Umbilical cord (tissue), 1 donor: ENCODE measurements at regions not wholly inside any gene's neighbourhood (a gene's known extent, or its start where the extent isn't known, plus 50 kb on each side); places are given as distances from the start of the nearest gene placed in this dataset.
"Not testable (repeated sequence)": the region's sequence is repeated elsewhere in the genome, so short reads cannot be mapped to it uniquely, and the experiment has no call there.

Experiments
- DNase-seq: peaks from one replicate; pipeline ENCODE4 v3.0.0-alpha.2; 2015; ENCODE audit warnings: low spot score

- peak; percentile 31 for DNase-seq
Measured at GRCh38 chr9:95732802-95733688, 142.4 kb upstream of the ERCC6L2 start.

GRCh38 chr9:95731876-95732275, 143.6 kb upstream of the ERCC6L2 start:
- DNase-seq = no peak

GRCh38 chr9:95729669-95730368, 145.7 kb upstream of the ERCC6L2 start:
- no peak for DNase-seq

- no peak for DNase-seq
Measured at GRCh38 chr9:95729046-95729445, 146.4 kb upstream of the ERCC6L2 start.

- DNase-seq = no peak
Measured at GRCh38 chr9:95727947-95728520, 147.5 kb upstream of the ERCC6L2 start.

GRCh38 chr9:95726756-95727155, 148.7 kb upstream of the ERCC6L2 start:
- DNase-seq = peak; percentile 43

- DNase-seq = no peak
Measured at GRCh38 chr9:95725045-95725444, 150.4 kb upstream of the ERCC6L2 start.

- peak; percentile 74 for DNase-seq
Measured at GRCh38 chr9:95724253-95724991, 151.1 kb upstream of the ERCC6L2 start.

- no peak for DNase-seq
Measured at GRCh38 chr9:95722141-95722540, 153.3 kb upstream of the ERCC6L2 start.

- DNase-seq = no peak
Measured at GRCh38 chr9:95721061-95721531, 154.4 kb upstream of the ERCC6L2 start.

- no peak for DNase-seq
Measured at GRCh38 chr9:95720496-95720895, 155.0 kb upstream of the ERCC6L2 start.

GRCh38 chr9:95719354-95719753, 156.1 kb upstream of the ERCC6L2 start:
- no peak for DNase-seq

GRCh38 chr9:95718263-95718662, 157.2 kb upstream of the ERCC6L2 start:
- DNase-seq = no peak

- no peak for DNase-seq
Measured at GRCh38 chr9:95715868-95716435, 159.5 kb upstream of the ERCC6L2 start.

GRCh38 chr9:95710446-95710845, 165.0 kb upstream of the ERCC6L2 start:
- no peak for DNase-seq

- no peak for DNase-seq
Measured at GRCh38 chr9:95696701-95697100, 178.8 kb upstream of the ERCC6L2 start.

- no peak for DNase-seq
Measured at GRCh38 chr9:95691435-95691834, 174.7 kb upstream of the PTCH1 start.

GRCh38 chr9:95689669-95690068, 172.9 kb upstream of the PTCH1 start:
- DNase-seq = no peak

- DNase-seq = no peak
Measured at GRCh38 chr9:95684516-95684915, 167.7 kb upstream of the PTCH1 start.

GRCh38 chr9:95680306-95680705, 163.5 kb upstream of the PTCH1 start:
- DNase-seq = not testable (repeated sequence)

- DNase-seq = no peak
Measured at GRCh38 chr9:95679874-95680273, 163.1 kb upstream of the PTCH1 start.
